ENCODE measurements at regions not wholly inside any gene's neighbourhood (a gene's known extent, or its start where the extent isn't known, plus 50 kb on each side); places are given as distances from the start of the nearest gene placed in this dataset.

GRCh38 chr6:103721923-103722322, 1137.8 kb downstream of the HACE1 start:
- no peak for TF ChIP-seq CTCF (conservative IDR thresholded peaks at IDR 0.05)
- H3K27me3 Mint-ChIP-seq (ENCODE audit: insufficient read depth): no peaks in the 10 kb centered on the region
- Histone ChIP-seq H3K4me1 (ENCODE audit: control insufficient read depth, insufficient read depth, low read length) (no peaks in the 10 kb centered on the region), H3K27me3 (ENCODE audit: control insufficient read depth, insufficient read depth, low read length, poor library complexity, severe bottlenecking) (no peaks in the 10 kb centered on the region), H3K36me3 (ENCODE audit: control insufficient read depth, insufficient read depth, low read length) (no peaks in the 10 kb centered on the region), H3K9me3 (ENCODE audit: control insufficient read depth, low read length) (no peaks in the 10 kb centered on the region), H3K9ac (ENCODE audit: extremely low read depth, low read length, poor library complexity, severe bottlenecking) (no peak overlapping the region), H3K4me3 (ENCODE audit: low read length) (no peak overlapping the region), H3K27ac (ENCODE audit: low read depth, low read length) (no peak overlapping the region)
- no peaks in the 10 kb centered on the region for H3K9me3 Mint-ChIP-seq
- H3K27ac Mint-ChIP-seq: no peak overlapping the region
- no peaks in the 10 kb centered on the region for H3K4me1 Mint-ChIP-seq
- no peak overlapping the region for H3K4me3 Mint-ChIP-seq
- DNase-seq: no peak
- 100% methylated on average over 1 of the region's 2 CpGs; no CpG with 5 or more reads in 1 of the 2 experiments for WGBS, 2 experiments (ENCODE audit: insufficient coverage in 1 of 2, insufficient read length in 1 of 2)
- H3K36me3 Mint-ChIP-seq (ENCODE audit: low read depth): no peaks in the 10 kb centered on the region

GRCh38 chr6:103720393-103720792, 1139.3 kb downstream of the HACE1 start:
- H3K36me3 Mint-ChIP-seq (ENCODE audit: low read depth): no peaks in the 10 kb centered on the region
- Histone ChIP-seq H3K9me3 (ENCODE audit: control insufficient read depth, low read length) (no peaks in the 10 kb centered on the region), H3K27ac (ENCODE audit: low read depth, low read length) (no peak overlapping the region), H3K9ac (ENCODE audit: extremely low read depth, low read length, poor library complexity, severe bottlenecking) (no peak overlapping the region), H3K4me3 (ENCODE audit: low read length) (no peak overlapping the region), H3K27me3 (ENCODE audit: control insufficient read depth, insufficient read depth, low read length, poor library complexity, severe bottlenecking) (no peaks in the 10 kb centered on the region), H3K4me1 (ENCODE audit: control insufficient read depth, insufficient read depth, low read length) (no peaks in the 10 kb centered on the region), H3K36me3 (ENCODE audit: control insufficient read depth, insufficient read depth, low read length) (no peaks in the 10 kb centered on the region)
- no peaks in the 10 kb centered on the region for H3K27me3 Mint-ChIP-seq (ENCODE audit: insufficient read depth)
- H3K27ac Mint-ChIP-seq: no peak overlapping the region
- DNase-seq: no peak
- H3K4me3 Mint-ChIP-seq: no peak overlapping the region
- TF ChIP-seq CTCF (conservative IDR thresholded peaks at IDR 0.05): no peak
- no peaks in the 10 kb centered on the region for H3K4me1 Mint-ChIP-seq
- no peaks in the 10 kb centered on the region for H3K9me3 Mint-ChIP-seq

GRCh38 chr6:103719545-103719944, 1140.2 kb downstream of the HACE1 start:
- no peaks in the 10 kb centered on the region for H3K9me3 Mint-ChIP-seq
- Histone ChIP-seq H3K36me3 (ENCODE audit: control insufficient read depth, insufficient read depth, low read length) (no peaks in the 10 kb centered on the region), H3K27ac (ENCODE audit: low read depth, low read length) (no peak overlapping the region), H3K4me3 (ENCODE audit: low read length) (no peak overlapping the region), H3K27me3 (ENCODE audit: control insufficient read depth, insufficient read depth, low read length, poor library complexity, severe bottlenecking) (no peaks in the 10 kb centered on the region), H3K9me3 (ENCODE audit: control insufficient read depth, low read length) (no peaks in the 10 kb centered on the region), H3K9ac (ENCODE audit: extremely low read depth, low read length, poor library complexity, severe bottlenecking) (no peak overlapping the region), H3K4me1 (ENCODE audit: control insufficient read depth, insufficient read depth, low read length) (no peaks in the 10 kb centered on the region)
- no peak for DNase-seq
- H3K27me3 Mint-ChIP-seq (ENCODE audit: insufficient read depth): no peaks in the 10 kb centered on the region
- H3K36me3 Mint-ChIP-seq (ENCODE audit: low read depth): no peaks in the 10 kb centered on the region
- no peak overlapping the region for H3K27ac Mint-ChIP-seq
- no peak for TF ChIP-seq CTCF (conservative IDR thresholded peaks at IDR 0.05)
- H3K4me1 Mint-ChIP-seq: no peaks in the 10 kb centered on the region
- H3K4me3 Mint-ChIP-seq: no peak overlapping the region
